Type B pancreatic cell (in vitro differentiated cells): ENCODE measurements at regions not wholly inside any gene's neighbourhood (a gene's known extent, or its start where the extent isn't known, plus 50 kb on each side); places are given as distances from the start of the nearest gene placed in this dataset.
"Not testable (repeated sequence)": the region's sequence is repeated elsewhere in the genome, so short reads cannot be mapped to it uniquely, and the experiment has no call there.

Experiments
- DNase-seq: peaks from one replicate; pipeline ENCODE4 v3.0.0; 2021; ENCODE audit warnings: mixed read lengths; ENCODE audit not compliant: unreplicated experiment; ENCODE audit errors: extremely low spot score
- H3K27ac Mint-ChIP-seq: 2 replicates; pipeline ENCODE4 v1.8.0; 2021; ENCODE audit warnings: mild to moderate bottlenecking, mixed read lengths
- H3K27me3 Mint-ChIP-seq: 2 replicates; pipeline ENCODE4 v1.8.0; 2021; ENCODE audit warnings: mixed read lengths
- H3K36me3 Mint-ChIP-seq: 2 replicates; pipeline ENCODE4 v1.8.0; 2021; ENCODE audit warnings: mixed read lengths
- H3K4me1 Mint-ChIP-seq: one replicate; pipeline ENCODE4 v1.8.0; 2021; ENCODE audit warnings: mixed read lengths; ENCODE audit not compliant: unreplicated experiment
- H3K4me3 Mint-ChIP-seq: 2 replicates; pipeline ENCODE4 v1.8.0; 2021; ENCODE audit warnings: mild to moderate bottlenecking, mixed read lengths
- H3K9me3 Mint-ChIP-seq: 2 replicates; pipeline ENCODE4 v1.8.0; 2021; ENCODE audit warnings: mixed read lengths
- TF ChIP-seq, protein P1 (sequence below): fragments of 200-600 bp; sonication (generic); conservative IDR thresholded peaks from 2 replicates; pipeline ENCODE4 v1.5.0; 2021; ENCODE audit warnings: antibody characterized with exemption, mild to moderate bottlenecking

DNA sequence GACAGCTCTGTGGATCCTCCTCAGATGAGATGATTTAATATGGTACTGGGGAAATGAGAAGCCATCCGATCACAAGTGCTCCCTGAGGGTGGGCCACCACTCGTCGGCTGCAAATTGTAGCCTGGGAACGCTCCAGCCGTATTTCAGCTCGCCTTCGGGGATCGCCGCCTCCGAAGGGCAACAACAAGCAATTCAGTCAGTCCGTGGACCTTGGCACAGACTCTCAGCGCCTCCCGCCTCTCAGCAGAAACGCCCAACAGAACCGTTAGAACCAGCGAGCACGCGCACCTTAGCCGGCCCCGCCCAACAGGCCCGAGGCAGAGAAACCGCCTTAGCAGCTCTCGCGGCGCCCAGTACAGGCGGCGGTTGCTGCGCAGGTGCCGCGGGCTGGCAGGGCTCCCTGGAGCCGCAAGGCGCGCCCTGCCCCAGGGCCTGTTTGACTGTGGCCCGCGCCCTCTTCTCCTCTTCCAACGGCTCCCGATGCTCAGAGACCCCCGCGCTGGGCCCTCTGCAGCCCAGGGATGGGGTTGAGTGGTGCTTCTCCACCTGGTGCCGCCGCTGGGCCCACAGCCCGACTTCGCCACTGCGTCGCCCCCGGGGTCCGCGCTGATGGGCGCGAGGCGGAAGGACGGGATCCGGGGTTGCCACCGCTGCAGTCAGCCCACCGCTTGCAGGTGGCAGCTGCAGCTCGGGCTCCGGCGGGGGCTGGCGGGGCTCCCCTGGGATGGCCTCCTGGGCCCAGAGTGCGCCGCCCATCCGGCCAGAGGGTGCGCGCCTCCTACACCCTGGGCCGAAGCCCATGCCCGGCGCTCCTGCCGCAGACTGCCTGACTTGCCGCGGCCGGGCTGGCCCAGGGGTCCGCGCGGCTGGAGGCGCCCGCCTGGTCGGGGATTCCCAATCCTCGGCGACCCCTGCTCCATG lies 77.9 kb upstream of the PABPC3 start:
- not testable (repeated sequence) for H3K36me3 Mint-ChIP-seq, H3K9me3 Mint-ChIP-seq, DNase-seq, H3K4me1 Mint-ChIP-seq
- peaks cover 77% of the 10 kb centered on the region for H3K27me3 Mint-ChIP-seq
- peak overlapping the region; percentile 61 for H3K27ac Mint-ChIP-seq
- H3K4me3 Mint-ChIP-seq: peak overlapping the region; percentile 82

DNA sequence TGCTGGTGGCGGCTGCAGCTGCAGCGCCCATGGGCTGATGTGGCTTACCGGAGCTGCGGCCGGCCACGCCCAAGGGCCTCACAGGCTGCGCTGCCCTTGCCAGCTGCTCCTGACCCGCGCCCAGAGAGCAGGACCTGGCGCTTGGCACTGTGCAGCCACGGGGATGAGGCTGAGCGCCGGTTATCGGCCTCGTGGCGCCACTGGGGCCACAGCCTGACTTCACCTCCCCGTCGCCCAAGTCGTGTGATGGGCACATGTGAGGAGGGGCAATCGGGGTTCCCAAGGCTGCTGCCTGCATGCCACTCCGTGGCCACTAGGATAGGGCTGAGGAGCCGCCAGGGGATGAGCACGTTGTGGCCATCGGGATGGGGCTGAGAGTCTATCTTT lies 77.2 kb upstream of the PABPC3 start:
- no peak overlapping the region for H3K4me3 Mint-ChIP-seq
- H3K36me3 Mint-ChIP-seq: peaks cover 4% of the 10 kb centered on the region
- H3K4me1 Mint-ChIP-seq: no peaks in the 10 kb centered on the region
- TF ChIP-seq, protein P1, sequence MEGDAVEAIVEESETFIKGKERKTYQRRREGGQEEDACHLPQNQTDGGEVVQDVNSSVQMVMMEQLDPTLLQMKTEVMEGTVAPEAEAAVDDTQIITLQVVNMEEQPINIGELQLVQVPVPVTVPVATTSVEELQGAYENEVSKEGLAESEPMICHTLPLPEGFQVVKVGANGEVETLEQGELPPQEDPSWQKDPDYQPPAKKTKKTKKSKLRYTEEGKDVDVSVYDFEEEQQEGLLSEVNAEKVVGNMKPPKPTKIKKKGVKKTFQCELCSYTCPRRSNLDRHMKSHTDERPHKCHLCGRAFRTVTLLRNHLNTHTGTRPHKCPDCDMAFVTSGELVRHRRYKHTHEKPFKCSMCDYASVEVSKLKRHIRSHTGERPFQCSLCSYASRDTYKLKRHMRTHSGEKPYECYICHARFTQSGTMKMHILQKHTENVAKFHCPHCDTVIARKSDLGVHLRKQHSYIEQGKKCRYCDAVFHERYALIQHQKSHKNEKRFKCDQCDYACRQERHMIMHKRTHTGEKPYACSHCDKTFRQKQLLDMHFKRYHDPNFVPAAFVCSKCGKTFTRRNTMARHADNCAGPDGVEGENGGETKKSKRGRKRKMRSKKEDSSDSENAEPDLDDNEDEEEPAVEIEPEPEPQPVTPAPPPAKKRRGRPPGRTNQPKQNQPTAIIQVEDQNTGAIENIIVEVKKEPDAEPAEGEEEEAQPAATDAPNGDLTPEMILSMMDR: peak; percentile 47
- H3K27me3 Mint-ChIP-seq: peaks cover 75% of the 10 kb centered on the region
- H3K27ac Mint-ChIP-seq: no peak overlapping the region
- DNase-seq: no peak
- H3K9me3 Mint-ChIP-seq: no peaks in the 10 kb centered on the region

DNA sequence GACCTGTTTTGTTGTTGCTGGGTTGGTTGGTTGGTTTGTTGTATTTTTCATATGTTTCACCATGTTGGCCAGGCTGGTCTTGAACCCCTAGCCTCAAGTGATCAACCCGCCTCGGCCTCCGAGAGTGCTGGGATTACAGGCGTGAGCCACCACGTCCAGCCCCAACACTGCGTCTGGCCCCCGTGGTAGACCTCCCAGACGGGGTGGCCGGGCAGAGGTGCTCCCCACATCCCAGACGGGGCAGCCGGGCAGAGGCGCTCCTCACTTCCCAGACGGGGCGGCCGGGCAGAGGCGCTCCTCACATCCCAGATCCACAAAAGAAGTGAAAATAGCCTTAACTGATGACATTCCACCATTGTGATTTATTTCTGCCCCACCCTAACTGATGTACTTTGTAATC lies 76.2 kb upstream of the PABPC3 start:
- not testable (repeated sequence) for H3K9me3 Mint-ChIP-seq, DNase-seq, H3K4me1 Mint-ChIP-seq, H3K27ac Mint-ChIP-seq, H3K36me3 Mint-ChIP-seq
- Mint-ChIP-seq H3K27me3 (peaks cover 80% of the 10 kb centered on the region), H3K4me3 (peak overlapping the region; percentile 57)

DNA sequence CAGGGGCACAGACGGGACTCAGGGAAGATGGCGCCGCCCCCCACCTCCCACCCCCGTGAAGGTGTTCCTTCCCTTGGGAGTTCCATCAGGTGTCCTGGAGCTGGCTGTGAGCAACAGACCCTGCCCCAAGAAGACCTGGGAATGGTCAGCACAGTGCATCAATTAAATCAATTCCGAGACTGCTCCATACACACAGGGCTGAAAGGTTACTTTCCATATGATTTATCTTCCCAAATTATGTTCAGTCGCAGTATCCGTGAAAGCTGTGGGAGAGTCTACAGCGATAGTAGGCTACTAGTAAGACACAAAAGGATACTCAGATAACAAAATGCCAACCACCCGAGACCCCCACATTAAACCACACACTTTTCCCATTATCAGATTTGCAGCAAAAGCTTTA lies 71.8 kb upstream of the PABPC3 start:
- Mint-ChIP-seq H3K27me3 (peaks cover 67% of the 10 kb centered on the region), H3K4me1 (no peaks in the 10 kb centered on the region), H3K27ac (no peak overlapping the region), H3K4me3 (no peak overlapping the region), H3K9me3 (no peaks in the 10 kb centered on the region), H3K36me3 (peaks cover 4% of the 10 kb centered on the region)
- TF ChIP-seq, protein P1: no peak
- no peak for DNase-seq

DNA sequence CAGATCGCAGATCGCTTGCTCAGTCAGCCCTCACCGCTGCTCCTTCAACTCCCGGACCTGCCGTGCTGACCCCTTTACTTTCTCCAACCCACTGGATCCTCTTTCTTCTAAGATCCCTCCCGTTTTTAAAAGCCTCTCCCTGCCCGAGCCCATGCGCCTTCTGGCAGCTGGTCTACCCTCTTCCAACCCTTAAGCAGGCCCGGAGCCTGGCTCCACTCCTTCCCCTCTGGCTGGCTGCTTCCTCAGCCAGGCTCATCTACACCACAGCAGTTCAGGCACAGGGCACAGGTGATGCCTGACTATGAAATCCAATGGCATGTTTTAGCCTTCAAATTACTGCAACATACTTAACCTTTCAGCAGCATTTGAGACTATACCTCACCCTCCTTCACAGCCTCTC lies 63.8 kb upstream of the PABPC3 start:
- Mint-ChIP-seq H3K27ac (no peak overlapping the region), H3K27me3 (peaks cover 49% of the 10 kb centered on the region), H3K4me1 (no peaks in the 10 kb centered on the region), H3K36me3 (no peaks in the 10 kb centered on the region), H3K9me3 (no peaks in the 10 kb centered on the region), H3K4me3 (no peak overlapping the region)
- DNase-seq: no peak
- TF ChIP-seq, protein P1: no peak

DNA sequence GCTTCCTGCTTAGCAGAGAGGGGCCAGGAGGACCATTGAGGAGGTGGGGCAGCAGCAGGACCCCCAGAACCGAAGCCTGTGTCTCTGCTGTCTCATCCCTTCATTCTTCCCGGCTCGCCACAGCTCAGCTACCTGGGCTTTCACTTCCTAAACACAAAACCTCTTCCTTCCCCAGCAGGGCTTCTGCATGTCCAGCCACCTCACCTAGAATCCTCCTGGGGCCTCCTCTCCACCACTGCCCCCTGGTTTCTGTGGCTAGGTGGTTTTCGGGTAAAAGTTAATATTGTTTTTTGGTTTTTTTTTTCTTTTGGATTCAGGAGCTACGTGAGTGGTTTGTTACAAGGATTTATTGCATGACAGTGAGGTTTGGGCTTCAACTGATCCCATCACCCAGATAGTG lies 61.8 kb upstream of the PABPC3 start:
- no peak for DNase-seq
- H3K36me3 Mint-ChIP-seq: no peaks in the 10 kb centered on the region
- H3K4me1 Mint-ChIP-seq: no peaks in the 10 kb centered on the region
- no peak overlapping the region for H3K4me3 Mint-ChIP-seq
- peaks cover 49% of the 10 kb centered on the region for H3K27me3 Mint-ChIP-seq
- TF ChIP-seq, protein P1: no peak
- no peaks in the 10 kb centered on the region for H3K9me3 Mint-ChIP-seq
- no peak overlapping the region for H3K27ac Mint-ChIP-seq
